AG08396 (cell line): ENCODE measurements at regions not wholly inside any gene's neighbourhood (a gene's known extent, or its start where the extent isn't known, plus 50 kb on each side); places are given as distances from the start of the nearest gene placed in this dataset.
"Not testable (repeated sequence)": the region's sequence is repeated elsewhere in the genome, so short reads cannot be mapped to it uniquely, and the experiment has no call there.

ENCODE experiments used
- DNase-seq: peaks from one replicate; pipeline ENCODE4 v3.0.0; 2012; ENCODE audit warnings: low spot score, mixed read lengths

DNA sequence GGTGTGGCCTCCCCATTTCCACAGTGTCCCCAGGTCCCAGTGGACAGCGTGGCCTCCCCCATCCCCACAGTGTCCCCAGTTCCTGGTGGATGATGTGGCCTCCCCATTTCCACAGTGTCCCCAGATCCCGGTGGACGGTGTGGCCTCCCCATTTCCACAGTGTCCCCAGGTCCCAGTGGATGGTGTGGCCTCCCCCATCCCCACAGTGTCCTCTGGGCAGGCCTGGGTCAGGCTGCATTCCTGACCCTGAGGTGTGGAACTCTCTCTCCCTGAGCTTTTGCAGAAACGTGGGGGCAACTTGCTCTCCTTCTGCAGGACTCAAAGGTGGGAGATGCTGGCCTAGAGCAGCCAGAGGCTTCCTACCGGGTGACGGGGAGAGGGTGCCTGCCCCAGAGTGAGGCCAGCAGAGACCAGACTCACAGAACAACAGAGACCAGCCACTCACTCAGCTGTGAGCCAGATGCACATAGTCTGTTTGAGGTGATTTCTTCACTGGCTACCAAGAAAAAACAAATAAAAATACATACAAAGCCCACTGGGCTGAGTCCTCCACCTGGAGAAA is 85.8 kb upstream of the FGF3 start:
- DNase-seq: no peak

DNA sequence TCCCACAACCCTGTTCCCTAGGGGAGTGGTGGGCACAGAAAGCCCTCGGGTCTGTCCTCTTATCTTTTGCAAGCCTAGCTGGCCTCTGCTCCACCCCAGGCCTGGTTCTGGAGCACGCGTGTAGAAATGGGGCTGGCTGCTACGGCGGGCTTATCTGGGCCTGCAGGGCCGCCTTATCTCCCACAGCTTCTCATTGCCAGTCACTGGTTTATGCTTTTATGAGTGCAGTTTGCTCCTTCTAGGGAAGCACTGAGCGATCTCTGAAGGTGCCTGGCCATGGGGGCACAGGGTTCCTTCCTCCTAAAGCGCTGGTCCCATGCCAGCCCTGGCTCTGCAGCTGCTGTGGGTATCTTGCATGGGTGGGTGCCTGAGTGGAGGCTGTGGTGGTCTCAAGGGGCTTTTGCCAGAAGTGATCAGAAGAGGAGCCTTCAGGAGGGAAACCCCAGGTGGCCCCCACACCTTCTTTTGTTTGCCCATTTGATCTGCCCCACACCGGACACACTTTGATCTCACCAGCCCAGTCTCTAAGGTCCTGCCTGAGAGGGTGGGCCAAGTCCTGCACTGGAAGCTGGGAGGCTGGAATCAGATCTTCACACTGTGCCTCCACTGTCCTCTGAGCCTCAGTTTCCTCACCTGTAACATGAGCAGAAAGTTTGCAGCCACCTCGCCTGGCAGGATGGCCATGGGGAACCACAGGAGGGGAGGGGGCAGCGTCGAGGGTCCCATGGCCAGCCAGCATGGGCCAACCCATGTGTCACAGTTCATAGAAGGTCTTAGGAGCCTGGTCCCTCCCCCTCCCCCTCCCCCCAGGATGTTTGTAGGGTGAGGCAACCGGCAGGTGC is 86.6 kb upstream of the FGF3 start:
- no peak for DNase-seq

DNA sequence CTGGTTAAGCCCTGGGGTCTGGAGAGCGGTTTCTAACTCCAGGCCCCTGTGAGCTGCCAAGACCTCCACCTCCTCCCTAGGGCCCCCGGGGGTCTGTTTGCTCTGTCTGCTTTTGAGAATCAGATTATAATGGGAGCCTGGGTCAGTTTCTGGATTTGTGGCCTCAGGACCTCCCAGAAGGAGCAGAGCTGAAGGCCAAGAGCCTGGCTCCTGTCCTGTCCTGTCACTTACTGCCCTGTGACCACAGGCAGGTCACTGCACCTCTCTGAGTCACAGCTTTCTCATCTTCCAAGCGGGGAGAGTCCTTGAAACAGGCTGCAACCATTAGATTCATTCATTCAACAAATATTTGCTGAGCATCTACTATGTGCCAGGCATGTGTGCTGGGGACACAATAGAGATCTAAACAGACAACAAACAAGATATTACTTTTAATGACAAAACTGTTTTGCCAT is 87.3 kb upstream of the FGF3 start:
- DNase-seq: no peak

DNA sequence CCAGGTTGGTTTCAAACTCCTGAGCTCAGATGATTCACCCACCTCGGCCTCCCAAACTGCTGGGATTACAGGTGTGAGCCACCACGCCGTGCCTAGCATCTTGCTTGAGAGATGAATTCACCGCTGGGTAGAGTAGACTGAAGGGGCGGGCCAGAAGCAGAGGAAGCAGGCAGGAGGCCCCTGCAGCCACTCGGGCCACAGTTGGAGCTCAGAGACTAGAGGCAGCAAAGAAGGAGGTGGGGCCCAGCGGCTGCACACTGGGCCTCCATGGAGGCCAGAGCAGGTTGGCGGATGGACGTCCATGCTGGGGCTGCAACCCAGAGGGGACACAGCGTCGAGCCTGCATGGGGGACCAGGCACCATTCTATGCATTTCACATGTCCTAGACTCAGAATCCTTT is 88.4 kb upstream of the FGF3 start:
- DNase-seq: no peak

DNA sequence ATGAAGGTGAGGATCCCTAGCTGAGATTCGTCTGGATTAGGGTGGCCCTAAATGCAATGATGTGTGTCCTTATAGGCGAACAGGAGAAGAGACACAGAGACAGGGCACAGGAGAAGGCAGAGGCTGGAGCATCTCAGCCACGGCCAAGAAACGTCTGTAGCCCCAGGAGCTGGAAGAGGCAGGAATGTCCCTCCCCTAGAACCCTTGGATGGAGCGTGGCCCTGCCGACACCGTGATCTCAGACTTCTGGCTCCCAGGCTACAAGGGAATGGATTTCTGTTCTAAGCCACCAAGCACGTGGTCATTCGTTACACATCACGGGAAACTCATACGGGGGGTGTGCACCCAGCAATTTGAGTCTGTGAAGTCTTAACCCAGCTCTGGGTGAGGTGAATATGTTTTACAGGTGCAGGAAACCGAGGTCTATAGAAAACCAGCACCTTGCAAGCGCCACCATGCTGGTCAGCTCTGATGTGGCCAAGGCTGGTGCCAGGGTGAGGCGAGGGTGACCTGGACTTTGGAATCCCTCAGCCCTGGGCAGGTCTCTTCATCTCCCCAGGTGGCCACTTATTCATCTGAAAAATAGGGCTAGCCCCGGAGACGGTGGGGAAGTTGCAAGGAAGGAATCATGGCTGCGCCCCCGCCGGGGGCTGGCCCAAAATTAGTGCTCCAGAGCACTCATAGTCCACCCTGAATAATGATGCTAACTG is 89.5 kb upstream of the FGF3 start:
- DNase-seq: no peak

DNA sequence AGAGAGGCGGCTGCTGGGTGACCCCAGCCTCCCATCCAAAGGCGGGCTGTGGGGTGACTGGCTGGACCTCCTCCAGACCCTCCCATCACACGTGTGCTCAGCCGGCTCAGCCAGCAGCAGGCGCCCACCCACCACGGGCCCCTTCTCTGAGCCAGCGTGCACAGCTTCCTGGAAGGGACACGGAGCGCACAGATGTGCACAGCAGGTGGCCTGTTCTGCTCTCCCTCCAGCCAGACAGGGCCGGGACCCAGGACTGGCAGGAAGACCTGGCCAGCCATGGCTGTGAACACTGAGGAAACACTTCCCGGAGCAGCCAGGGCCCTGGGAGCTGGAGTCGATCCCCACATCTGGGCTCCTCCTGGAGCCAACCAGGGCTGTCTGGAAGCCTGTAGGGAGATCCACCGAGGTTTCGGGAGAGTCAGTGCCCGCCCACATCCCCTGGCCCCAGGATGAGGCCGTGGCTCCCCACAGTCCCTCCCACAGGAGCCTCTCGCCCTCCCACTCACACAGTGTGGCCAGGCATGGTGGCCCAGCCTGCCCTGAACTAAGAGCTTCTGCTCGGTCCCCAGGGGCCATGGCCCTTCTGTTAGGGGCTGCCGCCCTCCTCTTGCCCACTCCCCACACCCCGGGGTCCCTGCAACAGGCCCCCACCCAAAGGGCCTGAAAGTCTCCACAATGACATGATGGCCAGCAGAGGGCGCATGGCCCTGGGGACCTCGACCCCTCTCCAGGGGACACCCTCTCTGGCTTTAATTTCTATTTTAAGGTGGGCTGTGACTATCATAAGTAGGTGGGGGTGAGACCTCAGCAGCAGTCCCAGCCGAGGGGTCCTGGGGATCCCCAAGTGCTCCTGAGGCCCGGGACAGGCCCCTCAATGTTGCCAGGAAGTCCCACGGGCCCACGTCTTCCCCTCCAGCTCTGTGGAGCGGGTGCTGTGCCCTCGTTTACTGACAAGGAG is 90.6 kb upstream of the FGF3 start:
- no peak for DNase-seq

DNA sequence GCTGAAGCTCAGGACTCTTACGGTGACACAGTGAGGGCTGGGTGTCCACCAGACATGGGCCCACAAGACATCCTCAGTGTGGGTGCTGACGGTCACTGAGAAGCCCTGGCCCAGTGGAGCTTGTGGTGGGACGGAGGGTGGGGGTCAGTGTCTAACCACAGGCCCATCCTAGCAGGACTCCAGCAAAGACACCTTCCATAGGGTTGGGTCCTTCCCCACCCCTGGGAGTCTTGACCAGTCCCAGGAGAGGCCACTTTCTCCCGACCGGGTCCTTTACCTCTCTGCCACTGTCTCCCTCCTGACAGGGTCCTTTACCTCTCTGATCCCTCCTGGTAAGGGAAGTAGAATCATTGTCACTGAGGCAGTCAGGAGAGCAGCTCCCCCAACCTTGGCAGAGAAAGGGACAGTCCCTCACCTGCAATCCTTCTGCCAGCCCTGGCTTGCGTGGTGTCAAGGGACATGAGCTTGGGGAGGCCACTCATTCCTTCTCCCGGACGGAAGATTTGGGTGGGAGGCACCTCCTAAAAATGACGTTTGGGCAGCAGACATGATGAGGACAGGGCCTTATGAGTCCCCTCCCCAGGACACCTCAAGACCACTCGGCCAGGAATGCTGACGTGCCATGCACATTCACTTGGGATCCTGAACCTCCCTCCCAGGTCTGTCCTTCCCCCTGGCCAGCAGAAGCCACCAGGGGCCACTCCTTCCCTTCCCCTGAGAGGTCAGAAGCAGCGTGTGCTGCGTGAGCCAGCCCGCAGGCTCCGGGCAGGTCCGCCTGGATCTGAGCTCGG is 91.5 kb upstream of the FGF3 start:
- DNase-seq: no peak

DNA sequence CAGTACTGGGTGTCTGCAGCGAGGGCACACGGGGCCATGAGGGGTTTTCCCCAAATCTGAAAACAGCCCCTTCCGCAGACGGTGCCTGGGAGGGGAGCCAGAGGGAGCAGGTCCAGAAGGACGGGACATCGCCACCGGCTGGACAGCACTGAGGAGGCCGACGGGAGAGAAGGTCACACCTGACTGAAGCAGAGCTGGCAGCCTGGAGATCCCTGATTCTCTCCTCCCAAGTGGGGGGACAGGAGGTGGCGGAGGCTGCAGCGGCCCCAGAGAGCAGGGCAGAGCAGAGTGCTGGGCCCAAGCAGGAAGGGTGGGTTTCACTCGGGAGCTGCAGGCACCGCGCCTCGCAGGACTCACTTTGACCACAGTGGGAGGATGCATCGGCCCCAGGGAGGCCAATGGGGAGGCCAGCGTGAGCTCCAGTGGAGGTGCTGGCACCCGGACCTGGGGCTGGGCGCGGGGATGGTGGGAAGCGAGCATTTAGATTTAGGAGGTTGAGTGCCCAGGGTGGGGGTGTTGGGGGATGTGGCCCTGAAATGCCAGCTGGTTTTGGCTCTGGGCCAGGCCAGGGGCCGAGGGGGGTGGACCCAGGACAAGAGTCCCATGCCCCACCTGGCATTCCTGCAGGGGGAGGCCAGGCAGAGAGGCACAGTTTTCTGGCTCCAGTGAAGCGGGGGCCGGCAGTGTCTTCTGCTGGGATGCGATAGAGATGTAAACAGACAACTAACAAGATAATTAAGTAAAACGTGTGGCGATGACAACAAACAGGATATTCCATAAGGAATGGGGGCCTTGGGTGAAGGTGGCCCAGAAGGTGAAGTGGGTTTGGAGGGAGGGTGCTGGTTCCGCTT is 92.3 kb upstream of the FGF3 start:
- DNase-seq: no peak

DNA sequence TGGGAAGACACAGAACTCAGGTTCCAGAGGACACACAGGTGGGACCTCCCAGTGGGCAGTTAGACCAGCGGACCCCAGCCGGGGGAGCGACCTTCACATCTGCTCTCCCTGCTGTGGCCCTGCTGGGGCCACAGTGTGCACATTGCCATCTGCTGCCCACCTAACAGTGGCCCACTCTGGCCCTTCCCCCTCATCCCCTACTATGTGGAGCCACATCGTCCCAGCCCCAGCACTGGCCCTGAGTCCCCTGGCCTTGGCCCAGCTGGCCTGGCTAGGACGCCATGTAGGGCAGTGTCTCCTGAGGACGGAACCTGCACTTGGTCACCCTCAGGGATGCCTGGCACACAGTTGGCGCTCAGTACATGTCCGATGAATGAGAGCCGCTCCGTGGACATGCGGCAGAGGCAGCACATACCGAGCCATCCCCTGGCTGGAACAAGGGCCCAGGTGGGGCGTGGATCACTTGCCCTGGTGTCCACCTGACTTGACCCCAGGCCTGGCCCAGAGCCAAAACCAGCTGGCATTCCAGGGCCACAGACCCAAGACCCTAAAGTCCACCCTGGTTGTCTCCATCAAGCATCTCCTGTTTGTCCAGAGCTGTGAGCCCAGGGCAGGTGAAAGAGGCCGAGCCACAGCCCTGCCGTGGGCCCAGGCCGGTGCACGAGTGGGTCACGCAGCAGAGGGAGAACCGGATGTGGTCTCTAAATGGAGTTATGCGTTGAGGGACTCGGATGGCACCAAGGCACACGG is 93.1 kb upstream of the FGF3 start:
- no peak for DNase-seq

DNA sequence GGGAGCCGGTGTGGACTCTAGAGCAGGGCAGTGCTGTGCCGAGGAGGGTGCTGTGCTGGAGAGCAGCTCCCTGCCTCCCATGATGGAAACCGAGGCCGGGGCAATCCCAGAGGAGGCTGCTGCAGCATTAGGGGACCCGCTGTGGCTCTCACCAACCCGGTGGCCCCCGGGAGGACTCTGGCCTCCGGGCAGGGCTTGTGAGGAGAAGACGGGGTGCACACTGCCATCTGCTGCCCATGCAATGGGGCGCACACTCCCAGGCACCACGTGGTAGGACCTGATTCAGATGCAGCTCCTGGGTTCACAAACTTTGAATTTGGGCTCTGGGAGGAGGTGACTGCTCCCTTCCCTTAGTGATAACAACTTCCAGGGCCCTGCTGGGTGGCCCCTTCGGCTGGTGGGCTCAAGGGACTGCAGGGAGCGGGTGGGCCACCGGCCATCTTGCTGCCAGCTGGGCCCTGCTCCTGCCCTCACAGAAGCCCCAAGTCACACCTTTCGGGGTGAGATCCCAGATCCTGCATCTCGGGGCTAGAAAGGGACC is 93.8 kb upstream of the FGF3 start:
- DNase-seq: no peak

DNA sequence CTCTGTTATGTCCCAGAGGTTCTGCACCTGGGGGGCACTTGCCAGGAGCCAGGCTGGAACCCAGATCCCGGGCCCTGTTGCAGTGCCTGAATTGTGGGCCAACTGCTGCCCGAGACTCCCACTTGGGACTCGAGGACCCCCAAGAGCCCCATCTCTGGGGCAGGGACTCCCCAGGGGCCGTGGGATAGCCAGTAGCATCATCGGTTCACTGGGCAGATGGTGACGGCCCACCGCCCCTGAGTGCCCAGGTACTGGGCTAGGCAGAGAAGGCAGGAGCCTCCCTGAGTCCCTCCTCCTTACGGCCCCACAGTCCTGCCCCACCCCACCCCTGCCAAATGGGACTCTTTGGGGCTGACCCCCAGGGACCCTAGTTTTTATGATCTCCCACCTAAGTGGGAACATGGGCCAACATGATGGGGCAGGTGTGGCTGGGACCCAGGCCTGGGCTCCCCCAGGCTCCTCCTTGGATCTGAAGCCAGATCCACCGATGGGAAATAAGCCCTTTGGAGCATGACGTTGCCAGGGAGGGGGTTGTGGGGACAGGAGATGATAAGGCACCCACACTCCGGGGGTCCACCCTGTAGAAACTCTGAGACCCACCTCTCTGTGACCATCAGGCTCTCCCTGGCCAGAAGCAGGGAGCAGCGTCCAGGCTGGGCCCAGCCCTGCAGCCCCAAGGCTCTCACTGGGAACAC is 94.5 kb upstream of the FGF3 start:
- no peak for DNase-seq

DNA sequence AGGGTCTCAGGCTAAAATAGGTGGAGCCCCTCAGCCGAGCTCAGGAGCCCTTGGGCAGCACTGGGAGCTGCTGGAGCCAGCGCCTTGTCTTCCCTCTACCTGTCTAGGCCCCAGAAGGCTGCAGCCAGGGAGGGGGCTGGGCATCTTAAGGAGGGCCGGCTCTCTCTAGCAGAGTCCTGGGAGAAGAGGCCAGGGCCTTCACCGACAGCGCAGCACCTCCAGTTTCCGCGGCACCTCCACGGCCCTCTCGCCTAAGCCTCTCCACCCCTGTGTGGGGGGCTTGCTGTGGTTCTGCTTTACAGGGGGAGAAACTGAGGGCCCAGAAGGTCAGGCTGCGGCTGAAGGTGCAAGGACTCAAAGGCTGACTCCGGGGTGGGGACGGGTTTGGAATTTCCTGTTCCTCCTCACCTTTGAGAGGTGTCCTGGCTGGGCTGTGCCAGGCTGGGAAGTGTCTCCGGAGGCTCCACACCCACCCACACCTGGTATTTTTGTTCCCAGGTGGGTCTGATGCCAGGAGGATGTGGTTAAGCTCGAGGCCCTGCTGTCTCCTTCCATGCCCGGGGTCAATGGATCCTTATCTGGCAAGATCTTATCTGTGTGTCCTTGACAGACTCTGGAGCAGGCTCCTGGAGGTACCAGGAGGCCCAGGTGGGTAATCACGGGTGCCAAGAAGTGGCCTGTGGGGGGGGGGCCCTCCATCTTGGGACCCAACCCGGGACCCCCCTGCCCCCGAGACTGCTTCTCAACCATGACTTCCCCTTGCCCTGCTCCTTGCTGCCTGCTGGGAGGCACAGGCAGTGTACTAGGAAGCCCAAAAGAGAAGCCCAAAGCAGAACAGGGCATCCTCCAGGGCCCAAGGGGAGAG is 95.3 kb upstream of the FGF3 start:
- no peak for DNase-seq

DNA sequence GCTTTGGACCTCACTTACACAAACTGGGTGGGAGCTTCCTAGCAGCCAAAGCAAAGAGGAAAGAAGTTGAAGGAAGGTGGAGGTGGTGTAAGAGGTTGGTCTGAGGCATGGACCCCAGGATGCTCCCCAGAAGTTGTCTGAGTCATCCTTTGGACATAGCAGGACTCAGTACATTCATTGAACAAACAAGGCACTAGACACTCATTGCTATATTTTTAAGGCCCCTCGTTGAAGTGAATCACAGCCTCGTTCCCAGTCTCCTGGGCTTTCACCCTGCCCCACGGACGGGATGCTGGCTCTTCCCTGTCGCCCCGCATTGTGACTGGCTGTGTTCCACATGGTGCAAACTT is 95.9 kb upstream of the FGF3 start:
- no peak for DNase-seq

DNA sequence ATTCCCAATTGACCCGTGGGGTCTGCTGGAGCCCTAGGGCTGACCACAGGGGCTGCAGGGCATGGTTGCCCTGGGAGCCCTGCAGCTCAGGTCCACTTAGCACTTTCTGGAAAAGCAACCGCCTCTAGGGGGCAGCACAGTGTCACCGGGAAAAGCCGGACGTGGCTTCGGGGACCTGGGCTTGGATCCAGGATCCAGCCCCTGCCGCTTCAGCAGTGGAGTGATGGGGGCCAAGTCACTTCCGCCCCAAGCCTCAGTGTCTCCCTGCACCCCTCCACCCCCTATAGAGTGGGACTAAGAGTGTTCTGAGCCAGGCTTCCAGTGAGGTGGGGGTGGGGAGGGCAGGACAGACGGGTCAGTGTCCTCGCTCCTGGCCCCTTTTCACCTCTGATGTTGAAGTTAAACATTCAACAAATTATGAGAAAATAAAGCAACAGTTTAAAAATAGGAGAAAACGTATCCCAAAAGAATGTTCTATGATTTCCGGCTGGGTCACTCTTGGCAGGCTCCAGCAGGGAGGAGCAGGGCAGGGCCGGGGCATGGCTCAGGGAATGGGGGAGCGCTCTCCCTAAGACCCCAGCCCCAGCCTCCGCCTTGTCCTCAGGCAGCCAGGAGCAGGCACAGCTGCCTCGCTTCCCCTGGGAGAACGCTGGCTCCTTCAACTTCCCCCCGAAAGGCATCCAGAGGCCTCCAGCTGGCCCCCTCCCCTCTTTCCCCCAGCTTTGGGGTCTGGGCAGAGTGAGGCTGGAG is 96.5 kb upstream of the FGF3 start:
- DNase-seq: peak; percentile 82

DNA sequence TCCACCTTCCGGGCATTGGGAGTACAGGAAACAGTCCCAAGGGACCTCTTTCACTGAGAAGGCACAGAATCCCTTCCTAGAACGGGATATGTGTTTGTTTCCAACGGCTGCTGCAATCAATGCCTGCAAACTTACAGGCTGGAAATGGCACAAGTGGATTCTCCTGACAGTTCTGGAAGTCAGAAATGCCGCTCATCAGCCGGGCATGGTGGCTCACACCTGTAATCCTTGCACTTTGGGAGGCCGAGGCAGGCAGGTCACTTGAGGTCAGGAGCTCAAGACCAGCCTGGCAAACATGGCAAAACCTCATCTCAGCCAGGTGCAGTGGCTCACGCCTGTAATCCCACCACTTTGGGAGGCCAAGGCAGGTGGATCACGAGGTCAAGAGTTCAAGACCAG is 97.0 kb upstream of the FGF3 start:
- DNase-seq: not testable (repeated sequence)

DNA sequence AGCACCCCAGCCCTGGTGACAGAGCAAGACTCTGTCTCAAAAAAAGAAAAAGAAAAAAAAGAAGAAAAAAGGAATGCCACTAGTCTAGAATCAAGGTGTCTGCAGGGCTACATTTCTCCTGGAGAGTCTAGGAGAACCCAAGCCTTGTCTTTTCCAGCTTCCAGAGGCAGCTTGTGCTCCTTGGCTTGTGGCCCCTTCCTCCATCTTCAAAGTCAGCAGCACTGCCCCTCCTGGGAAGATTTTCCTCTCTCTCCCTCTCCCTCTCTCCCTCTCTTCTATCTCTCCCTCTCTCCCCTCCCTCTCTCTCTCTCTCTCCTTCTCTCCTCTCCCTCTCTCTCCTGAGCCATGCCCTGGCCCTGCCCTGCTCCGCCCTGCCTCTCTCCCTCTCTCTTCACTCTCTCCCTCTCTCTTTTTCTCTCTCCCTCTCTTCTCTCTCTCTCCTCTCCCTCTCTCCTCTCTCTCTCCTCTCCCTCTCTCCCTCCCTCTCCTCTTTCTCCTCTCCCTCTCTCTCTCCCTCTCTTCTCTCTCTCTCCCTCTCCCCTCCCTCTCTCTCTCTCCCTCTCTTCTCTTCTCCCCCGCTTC is 97.7 kb upstream of the FGF3 start:
- no peak for DNase-seq

DNA sequence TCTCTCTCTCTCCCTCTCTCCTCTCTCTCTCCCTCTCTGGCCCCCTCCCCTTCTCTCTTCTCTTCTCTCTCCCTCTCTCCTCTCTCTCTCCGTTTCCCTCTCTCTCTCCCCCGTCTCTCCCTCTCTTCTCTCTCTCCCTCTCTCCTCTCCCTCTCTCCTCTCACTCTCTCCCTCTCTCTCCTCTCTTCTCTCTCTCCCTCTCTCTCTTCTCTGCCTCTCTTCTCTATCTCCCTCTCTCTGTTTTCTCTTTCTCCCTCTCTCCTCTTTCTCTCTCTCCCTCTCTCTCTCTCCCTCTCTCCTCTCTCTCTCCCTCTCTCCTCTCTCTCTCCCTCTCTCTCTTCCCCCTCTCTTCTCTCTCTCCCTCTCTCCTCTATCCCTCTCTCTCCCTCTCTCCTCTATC is 98.3 kb upstream of the FGF3 start:
- DNase-seq: no peak
